GM19452 (cell line): ENCODE measurements at regions not wholly inside any gene's neighbourhood (a gene's known extent, or its start where the extent isn't known, plus 50 kb on each side); places are given as distances from the start of the nearest gene placed in this dataset.

Source experiments
- ATAC-seq: cut with Tn5 transposase; IDR thresholded peaks from one replicate; pipeline ENCODE4 v1.9.1; 2021; ENCODE audit not compliant: unreplicated experiment

- no peak for ATAC-seq
Measured at GRCh38 chr3:70393881-70394612, 81.6 kb upstream of the MDFIC2 start.

GRCh38 chr3:70392227-70392626, 79.8 kb upstream of the MDFIC2 start:
- no peak for ATAC-seq

GRCh38 chr3:70387889-70388288, 75.5 kb upstream of the MDFIC2 start:
- no peak for ATAC-seq

GRCh38 chr3:70386846-70387245, 74.4 kb upstream of the MDFIC2 start:
- no peak for ATAC-seq

GRCh38 chr3:70386043-70386442, 73.6 kb upstream of the MDFIC2 start:
- no peak for ATAC-seq

GRCh38 chr3:70383360-70383831, 71.0 kb upstream of the MDFIC2 start:
- peak; percentile 98 for ATAC-seq

GRCh38 chr3:70374179-70374578, 61.7 kb upstream of the MDFIC2 start:
- ATAC-seq = no peak
